ENCODE measurements at regions not wholly inside any gene's neighbourhood (a gene's known extent, or its start where the extent isn't known, plus 50 kb on each side); places are given as distances from the start of the nearest gene placed in this dataset.

GRCh38 chr17:79203657-79204056 is 129.0 kb downstream of the ENGASE start:
- TF ChIP-seq, protein P1, sequence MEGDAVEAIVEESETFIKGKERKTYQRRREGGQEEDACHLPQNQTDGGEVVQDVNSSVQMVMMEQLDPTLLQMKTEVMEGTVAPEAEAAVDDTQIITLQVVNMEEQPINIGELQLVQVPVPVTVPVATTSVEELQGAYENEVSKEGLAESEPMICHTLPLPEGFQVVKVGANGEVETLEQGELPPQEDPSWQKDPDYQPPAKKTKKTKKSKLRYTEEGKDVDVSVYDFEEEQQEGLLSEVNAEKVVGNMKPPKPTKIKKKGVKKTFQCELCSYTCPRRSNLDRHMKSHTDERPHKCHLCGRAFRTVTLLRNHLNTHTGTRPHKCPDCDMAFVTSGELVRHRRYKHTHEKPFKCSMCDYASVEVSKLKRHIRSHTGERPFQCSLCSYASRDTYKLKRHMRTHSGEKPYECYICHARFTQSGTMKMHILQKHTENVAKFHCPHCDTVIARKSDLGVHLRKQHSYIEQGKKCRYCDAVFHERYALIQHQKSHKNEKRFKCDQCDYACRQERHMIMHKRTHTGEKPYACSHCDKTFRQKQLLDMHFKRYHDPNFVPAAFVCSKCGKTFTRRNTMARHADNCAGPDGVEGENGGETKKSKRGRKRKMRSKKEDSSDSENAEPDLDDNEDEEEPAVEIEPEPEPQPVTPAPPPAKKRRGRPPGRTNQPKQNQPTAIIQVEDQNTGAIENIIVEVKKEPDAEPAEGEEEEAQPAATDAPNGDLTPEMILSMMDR (IDR thresholded peaks at IDR 0.05; ENCODE audit: low read depth, low read length) = no peak
- H3K4me3 ChIP-seq (ENCODE audit: low read depth, low read length) = no peak overlapping the region
- DNase-seq (ENCODE audit: low read depth, low spot score) = no peak
- in situ Hi-C loops (cut with HindIII; ENCODE audit: low sequenced_read_pairs) = no loop called here

GRCh38 chr17:79203016-79203415 is 128.4 kb downstream of the ENGASE start:
- no peak for DNase-seq (ENCODE audit: low read depth, low spot score)
- no peak overlapping the region for H3K4me3 ChIP-seq (ENCODE audit: low read depth, low read length)
- TF ChIP-seq, protein P1 (IDR thresholded peaks at IDR 0.05; ENCODE audit: low read depth, low read length) = no peak
- in situ Hi-C loops (cut with HindIII; ENCODE audit: low sequenced_read_pairs) = no loop called here

DNA sequence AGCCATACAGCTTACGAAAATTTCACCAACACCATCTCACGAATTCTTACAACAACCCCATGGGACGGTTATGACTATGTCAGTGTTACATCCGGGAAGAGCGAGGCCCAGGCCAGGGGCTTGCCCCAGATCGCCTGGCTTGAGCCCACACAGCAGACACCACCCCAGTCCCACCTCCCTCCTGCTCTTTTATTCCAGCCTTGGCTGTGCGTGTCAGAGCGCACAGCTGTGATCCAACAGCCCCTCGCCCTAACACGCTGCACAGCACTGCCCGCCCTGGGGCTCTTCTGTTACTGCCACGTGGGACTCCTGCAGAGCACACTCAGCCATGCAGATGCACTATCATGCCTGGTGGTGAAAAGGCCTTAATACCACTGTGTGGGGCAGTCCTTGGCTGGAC is 127.9 kb downstream of the ENGASE start:
- no peak for DNase-seq (ENCODE audit: low read depth, low spot score)
- no peak overlapping the region for H3K4me3 ChIP-seq (ENCODE audit: low read depth, low read length)
- in situ Hi-C loops (cut with HindIII; ENCODE audit: low sequenced_read_pairs) = no loop called here
- TF ChIP-seq, protein P1 (IDR thresholded peaks at IDR 0.05; ENCODE audit: low read depth, low read length) = no peak

GRCh38 chr17:79201536-79202227 is 127.1 kb downstream of the ENGASE start:
- in situ Hi-C loops (cut with HindIII; ENCODE audit: low sequenced_read_pairs) = no loop called here

GRCh38 chr17:79201119-79201518 is 126.5 kb downstream of the ENGASE start:
- no peak for DNase-seq (ENCODE audit: low read depth, low spot score)
- no peak overlapping the region for H3K4me3 ChIP-seq (ENCODE audit: low read depth, low read length)
- in situ Hi-C loops (cut with HindIII; ENCODE audit: low sequenced_read_pairs) = no loop called here
- TF ChIP-seq, protein P1 (IDR thresholded peaks at IDR 0.05; ENCODE audit: low read depth, low read length) = no peak

More at GRCh38 chr17:79201536-79202227, 127.1 kb downstream of the ENGASE start:
- TF ChIP-seq, protein P1 (IDR thresholded peaks at IDR 0.05; ENCODE audit: low read depth, low read length) = no peak
- DNase-seq (ENCODE audit: low read depth, low spot score) = no peak
- H3K4me3 ChIP-seq (ENCODE audit: low read depth, low read length) = no peak overlapping the region

DNA sequence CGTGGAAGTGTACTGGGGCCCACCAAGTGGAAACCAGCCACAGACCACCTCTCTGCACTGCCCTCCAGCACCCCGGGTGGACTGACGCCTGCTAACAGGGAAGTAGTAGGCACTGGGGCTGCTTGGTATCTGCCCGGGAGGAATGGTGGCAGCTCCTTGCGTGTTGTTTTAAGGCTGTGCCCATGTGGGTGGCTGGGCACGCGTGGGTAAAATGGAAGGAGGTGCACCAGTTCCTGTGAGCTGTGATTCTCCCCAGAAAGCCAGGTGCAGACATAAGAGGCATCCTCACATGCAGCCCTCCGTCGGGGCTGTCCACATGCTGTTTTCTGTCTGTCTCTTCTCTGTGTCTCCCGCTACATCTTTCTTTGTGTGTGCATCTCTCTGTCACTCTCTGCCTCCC is 122.3 kb downstream of the ENGASE start:
- in situ Hi-C loops (cut with HindIII; ENCODE audit: low sequenced_read_pairs) = no loop called here
- TF ChIP-seq, protein P1 (IDR thresholded peaks at IDR 0.05; ENCODE audit: low read depth, low read length) = no peak
- no peak for DNase-seq (ENCODE audit: low read depth, low spot score)
- no peak overlapping the region for H3K4me3 ChIP-seq (ENCODE audit: low read depth, low read length)
